ENCODE measurements at regions not wholly inside any gene's neighbourhood (a gene's known extent, or its start where the extent isn't known, plus 50 kb on each side); places are given as distances from the start of the nearest gene placed in this dataset.

GRCh38 chr16:85422632-85423550, 190.2 kb upstream of the GSE1 start (continued):
- TF ChIP-seq BCL3 (CRISPR knock-in tag; IDR thresholded peaks at IDR 0.05) (peak; percentile 80; the same call in 1 of the 2 replicates), MAFK (conservative IDR thresholded peaks at IDR 0.05 in 1 of 2, IDR thresholded peaks at IDR 0.05 in 1 of 2; ENCODE audit: low read length in 2 of 2) (no peak), REPIN1 (CRISPR knock-in tag; IDR thresholded peaks at IDR 0.05; ENCODE audit: borderline replicate concordance, low read depth) (peak; percentile 88; the same call in 1 of the 2 replicates), ZNF672 (CRISPR knock-in tag; IDR thresholded peaks at IDR 0.05) (no peak), ZFP1 (CRISPR knock-in tag; IDR thresholded peaks at IDR 0.05) (peak; percentile 88), SMAD3 (CRISPR knock-in tag; IDR thresholded peaks at IDR 0.05) (peak; percentile 99), GPN1 (CRISPR knock-in tag; IDR thresholded peaks at IDR 0.05; ENCODE audit: borderline replicate concordance) (no peak), TEF (CRISPR knock-in tag; IDR thresholded peaks at IDR 0.05) (no peak; the same call in 1 of the 2 replicates), FOXM1 (CRISPR knock-in tag; IDR thresholded peaks at IDR 0.05) (no peak), MIER3 (CRISPR knock-in tag; IDR thresholded peaks at IDR 0.05; ENCODE audit: borderline replicate concordance) (peak; percentile 94), RELA (CRISPR knock-in tag; IDR thresholded peaks at IDR 0.05) (peak; percentile 77; the same call in 1 of the 2 replicates), ZNF275 (CRISPR knock-in tag; IDR thresholded peaks at IDR 0.05; ENCODE audit: borderline replicate concordance) (peak; percentile 84; the same call in 1 of the 2 replicates), KLF12 (CRISPR knock-in tag; IDR thresholded peaks at IDR 0.05; ENCODE audit: borderline replicate concordance) (peak; percentile 95), ATRX (CRISPR knock-in tag; IDR thresholded peaks at IDR 0.05; ENCODE audit: borderline replicate concordance) (no peak), ZBTB33 (CRISPR knock-in tag; IDR thresholded peaks at IDR 0.05) (peak; percentile 61), ZNF609 (CRISPR knock-in tag; IDR thresholded peaks at IDR 0.05; ENCODE audit: borderline replicate concordance) (peak; percentile 99), ZSCAN12 (CRISPR knock-in tag; IDR thresholded peaks at IDR 0.05) (peak; percentile 83; the same call in 1 of the 2 replicates), ZNF772 (CRISPR knock-in tag; IDR thresholded peaks at IDR 0.05) (peak; percentile 86; the same call in 1 of the 2 replicates), ZNF749 (CRISPR knock-in tag; IDR thresholded peaks at IDR 0.05; ENCODE audit: borderline replicate concordance) (peak; percentile 43; the same call in 1 of the 2 replicates)
